PC-3 (cell line): ENCODE measurements at regions not wholly inside any gene's neighbourhood (a gene's known extent, or its start where the extent isn't known, plus 50 kb on each side); places are given as distances from the start of the nearest gene placed in this dataset.

Experiments
- EZH2 ChIP-seq: fragments of 300-600 bp; sonication (generic); IDR thresholded peaks from one replicate; pipeline ENCODE4 v1.6.1; 2017; ENCODE audit warnings: antibody characterized with exemption, mild to moderate bottlenecking, low read length; ENCODE audit not compliant: unreplicated experiment
- TF ChIP-seq, protein P1 (sequence below): fragments of 300-600 bp; sonication (generic); conservative IDR thresholded peaks from 2 replicates; pipeline ENCODE4 v1.5.1; 2017; ENCODE audit warnings: antibody characterized with exemption, low read depth, mild to moderate bottlenecking, low read length

DNA sequence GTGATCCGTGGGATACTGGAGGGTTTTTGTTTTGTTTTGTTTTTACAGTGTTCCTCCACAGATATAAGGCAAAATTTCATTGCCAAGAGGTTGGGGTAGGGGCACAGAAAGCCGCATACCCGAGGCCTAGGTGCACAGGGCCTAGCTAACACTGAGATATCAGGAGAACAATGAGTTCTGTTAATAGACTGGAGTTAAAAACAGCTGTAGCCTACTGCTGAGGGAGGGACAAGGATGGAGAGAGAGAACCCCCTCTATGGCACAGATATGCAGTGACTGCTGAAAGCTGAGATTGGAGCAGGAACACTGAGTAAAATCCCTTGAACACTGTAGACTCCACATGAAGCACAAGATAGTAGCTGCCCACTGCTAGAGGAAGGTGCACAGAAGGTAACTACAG, 53.1 kb upstream of the MAP3K13 start:
- TF ChIP-seq, protein P1, sequence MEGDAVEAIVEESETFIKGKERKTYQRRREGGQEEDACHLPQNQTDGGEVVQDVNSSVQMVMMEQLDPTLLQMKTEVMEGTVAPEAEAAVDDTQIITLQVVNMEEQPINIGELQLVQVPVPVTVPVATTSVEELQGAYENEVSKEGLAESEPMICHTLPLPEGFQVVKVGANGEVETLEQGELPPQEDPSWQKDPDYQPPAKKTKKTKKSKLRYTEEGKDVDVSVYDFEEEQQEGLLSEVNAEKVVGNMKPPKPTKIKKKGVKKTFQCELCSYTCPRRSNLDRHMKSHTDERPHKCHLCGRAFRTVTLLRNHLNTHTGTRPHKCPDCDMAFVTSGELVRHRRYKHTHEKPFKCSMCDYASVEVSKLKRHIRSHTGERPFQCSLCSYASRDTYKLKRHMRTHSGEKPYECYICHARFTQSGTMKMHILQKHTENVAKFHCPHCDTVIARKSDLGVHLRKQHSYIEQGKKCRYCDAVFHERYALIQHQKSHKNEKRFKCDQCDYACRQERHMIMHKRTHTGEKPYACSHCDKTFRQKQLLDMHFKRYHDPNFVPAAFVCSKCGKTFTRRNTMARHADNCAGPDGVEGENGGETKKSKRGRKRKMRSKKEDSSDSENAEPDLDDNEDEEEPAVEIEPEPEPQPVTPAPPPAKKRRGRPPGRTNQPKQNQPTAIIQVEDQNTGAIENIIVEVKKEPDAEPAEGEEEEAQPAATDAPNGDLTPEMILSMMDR: no peak
- no peak for TF ChIP-seq EZH2
